ENCODE measurements at regions not wholly inside any gene's neighbourhood (a gene's known extent, or its start where the extent isn't known, plus 50 kb on each side); places are given as distances from the start of the nearest gene placed in this dataset.
"Not testable (repeated sequence)": the region's sequence is repeated elsewhere in the genome, so short reads cannot be mapped to it uniquely, and the experiment has no call there.

GRCh38 chr11:23206741-23207336 is 346.6 kb upstream of the CCDC179 start:
- H3K27ac Mint-ChIP-seq = no peak overlapping the region
- H3K36me3 Mint-ChIP-seq = peaks cover 5% of the 10 kb centered on the region
- H3K4me3 Mint-ChIP-seq = no peak overlapping the region
- no peaks in the 10 kb centered on the region for H3K27me3 Mint-ChIP-seq
- H3K4me1 Mint-ChIP-seq (ENCODE audit: low read depth in 2 of 2) = no peaks in the 10 kb centered on the region
- ATAC-seq (no peak), DNase-seq (ENCODE audit: low spot score) (no peak)
- peaks cover 4% of the 10 kb centered on the region for H3K9me3 Mint-ChIP-seq

DNA sequence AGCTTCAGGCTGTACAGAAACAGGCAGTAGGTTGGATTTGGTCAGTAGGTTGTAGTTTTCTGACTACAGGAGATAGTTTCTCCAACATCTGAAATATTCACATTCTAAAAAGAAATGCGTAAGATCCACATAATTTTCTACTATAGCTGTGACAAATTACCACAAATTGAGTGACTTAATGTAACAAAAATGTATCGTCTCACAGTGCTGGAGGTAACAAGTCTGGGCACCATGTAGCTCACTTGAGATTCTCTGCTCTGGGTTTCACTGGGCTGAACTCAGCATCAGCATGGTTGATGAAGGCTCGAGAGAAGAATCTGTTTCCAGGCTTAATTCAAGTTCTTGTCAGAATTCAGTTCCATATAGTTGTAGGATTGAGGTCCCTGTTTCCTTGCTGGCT is 350.9 kb upstream of the CCDC179 start:
- ATAC-seq (no peak), DNase-seq (ENCODE audit: low spot score) (no peak)
- H3K4me1 Mint-ChIP-seq (ENCODE audit: low read depth in 2 of 2) = no peaks in the 10 kb centered on the region
- H3K9me3 Mint-ChIP-seq = no peaks in the 10 kb centered on the region
- H3K36me3 Mint-ChIP-seq = no peaks in the 10 kb centered on the region
- H3K4me3 Mint-ChIP-seq = no peak overlapping the region
- H3K27ac Mint-ChIP-seq = no peak overlapping the region
- H3K27me3 Mint-ChIP-seq = no peaks in the 10 kb centered on the region

DNA sequence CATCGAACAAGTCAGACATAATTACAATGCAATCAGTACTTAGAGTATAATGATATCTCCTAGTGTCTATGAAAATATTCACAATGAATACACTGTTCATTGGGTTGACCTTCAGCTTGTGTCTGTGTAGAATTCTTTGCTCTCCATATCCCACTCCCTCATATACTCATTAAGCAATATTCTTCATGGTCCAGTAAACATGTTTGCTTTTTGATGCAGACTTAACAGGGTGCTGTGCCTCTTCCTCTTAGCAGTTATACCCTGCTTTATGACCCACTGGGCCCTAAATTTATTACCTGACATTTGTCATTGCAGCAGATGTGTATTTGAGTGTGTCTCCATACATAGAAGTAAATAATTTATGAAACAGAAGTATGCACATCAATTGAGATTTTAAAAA is 352.5 kb upstream of the CCDC179 start:
- ATAC-seq = no peak

GRCh38 chr11:23217072-23217471 is 356.8 kb upstream of the CCDC179 start:
- H3K9me3 Mint-ChIP-seq = no peaks in the 10 kb centered on the region
- ATAC-seq = no peak
- no peak overlapping the region for H3K27ac Mint-ChIP-seq
- no peaks in the 10 kb centered on the region for H3K27me3 Mint-ChIP-seq
- no peak overlapping the region for H3K4me3 Mint-ChIP-seq
- H3K4me1 Mint-ChIP-seq (ENCODE audit: low read depth in 2 of 2) = no peaks in the 10 kb centered on the region
- DNase-seq (ENCODE audit: low spot score) = no peak
- peaks cover 8% of the 10 kb centered on the region for H3K36me3 Mint-ChIP-seq

More for the DNA sequence above, 352.5 kb upstream of the CCDC179 start:
- H3K9me3 Mint-ChIP-seq = no peaks in the 10 kb centered on the region
- DNase-seq (ENCODE audit: low spot score) = no peak
- H3K27me3 Mint-ChIP-seq = no peaks in the 10 kb centered on the region
- H3K4me3 Mint-ChIP-seq = no peak overlapping the region
- H3K27ac Mint-ChIP-seq = no peak overlapping the region
- H3K4me1 Mint-ChIP-seq (ENCODE audit: low read depth in 2 of 2) = no peaks in the 10 kb centered on the region
- peaks cover 8% of the 10 kb centered on the region for H3K36me3 Mint-ChIP-seq

- H3K27me3 Mint-ChIP-seq; H3K9me3 Mint-ChIP-seq; DNase-seq (ENCODE audit: low spot score); H3K4me3 Mint-ChIP-seq; H3K36me3 Mint-ChIP-seq; ATAC-seq; H3K4me1 Mint-ChIP-seq (ENCODE audit: low read depth in 2 of 2); H3K27ac Mint-ChIP-seq: not testable (repeated sequence)
These were observed 359.8 kb upstream of the CCDC179 start for GRCh38 chr11:23220086-23220485.

- H3K27me3 Mint-ChIP-seq = no peaks in the 10 kb centered on the region
- ATAC-seq (no peak), DNase-seq (ENCODE audit: low spot score) (no peak)
- no peaks in the 10 kb centered on the region for H3K9me3 Mint-ChIP-seq
- no peaks in the 10 kb centered on the region for H3K4me1 Mint-ChIP-seq (ENCODE audit: low read depth in 2 of 2)
- no peak overlapping the region for H3K27ac Mint-ChIP-seq
- H3K4me3 Mint-ChIP-seq = no peak overlapping the region
- H3K36me3 Mint-ChIP-seq = peaks cover 8% of the 10 kb centered on the region
These were observed 361.1 kb upstream of the CCDC179 start for GRCh38 chr11:23221366-23221765.

- Mint-ChIP-seq H3K27ac (no peak overlapping the region), H3K4me1 (ENCODE audit: low read depth in 2 of 2) (no peaks in the 10 kb centered on the region), H3K36me3 (no peaks in the 10 kb centered on the region), H3K4me3 (no peak overlapping the region), H3K9me3 (no peaks in the 10 kb centered on the region), H3K27me3 (no peaks in the 10 kb centered on the region)
- DNase-seq (ENCODE audit: low spot score) (no peak), ATAC-seq (no peak)
These were observed 366.2 kb upstream of the CCDC179 start for GRCh38 chr11:23226331-23227077.

GRCh38 chr11:23227078-23227445 is 366.8 kb upstream of the CCDC179 start:
- DNase-seq (ENCODE audit: low spot score) = no peak
- H3K36me3 Mint-ChIP-seq = no peaks in the 10 kb centered on the region
- no peaks in the 10 kb centered on the region for H3K27me3 Mint-ChIP-seq
- H3K4me1 Mint-ChIP-seq (ENCODE audit: low read depth in 2 of 2) = no peaks in the 10 kb centered on the region
- ATAC-seq = no peak
- H3K27ac Mint-ChIP-seq = no peak overlapping the region
- H3K4me3 Mint-ChIP-seq = no peak overlapping the region
- no peaks in the 10 kb centered on the region for H3K9me3 Mint-ChIP-seq

DNA sequence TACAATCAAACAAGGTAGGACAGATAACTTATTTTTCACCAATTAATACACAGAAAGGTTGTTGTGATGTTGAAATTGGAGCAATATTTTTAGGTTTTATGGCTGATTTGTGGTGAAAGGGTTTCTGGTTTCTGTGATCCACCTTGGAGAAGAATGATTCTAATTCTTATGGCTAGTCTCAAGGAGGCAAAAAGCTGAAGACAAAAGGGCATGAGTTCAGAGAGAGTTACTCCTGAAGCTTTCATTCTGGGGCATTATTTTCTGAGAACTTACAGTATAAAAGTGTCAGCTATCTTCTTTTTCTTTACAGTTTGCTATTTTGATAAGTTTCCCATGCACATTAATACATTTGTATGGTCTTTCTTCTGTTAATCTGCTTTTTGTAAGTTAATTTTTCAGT is 372.4 kb upstream of the CCDC179 start:
- no peaks in the 10 kb centered on the region for H3K27me3 Mint-ChIP-seq
- no peak overlapping the region for H3K4me3 Mint-ChIP-seq
- no peaks in the 10 kb centered on the region for H3K36me3 Mint-ChIP-seq
- H3K27ac Mint-ChIP-seq = no peak overlapping the region
- no peaks in the 10 kb centered on the region for H3K9me3 Mint-ChIP-seq
- H3K4me1 Mint-ChIP-seq (ENCODE audit: low read depth in 2 of 2) = no peaks in the 10 kb centered on the region
- no peak for DNase-seq (ENCODE audit: low spot score)
- ATAC-seq = no peak

DNA sequence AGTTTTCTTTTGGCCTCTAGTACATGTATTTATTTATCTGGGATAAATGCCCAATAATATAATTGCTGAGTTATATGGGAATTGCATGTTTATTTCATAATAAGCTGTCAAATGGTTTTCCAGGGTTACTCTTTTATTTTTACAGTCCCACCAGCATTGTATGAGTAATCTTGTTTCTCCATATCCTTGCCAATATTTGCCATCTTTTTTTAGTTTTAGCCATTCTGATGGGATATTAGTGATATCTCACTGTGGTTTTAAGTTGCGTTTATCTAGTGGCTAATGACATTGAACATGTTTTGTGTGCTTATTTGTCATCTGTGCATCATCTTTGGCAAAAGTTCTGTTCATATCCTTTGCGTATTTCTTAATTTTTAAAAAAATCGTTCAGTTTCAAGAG is 372.8 kb upstream of the CCDC179 start:
- no peak for DNase-seq (ENCODE audit: low spot score)
- no peaks in the 10 kb centered on the region for H3K36me3 Mint-ChIP-seq
- no peaks in the 10 kb centered on the region for H3K9me3 Mint-ChIP-seq
- no peaks in the 10 kb centered on the region for H3K4me1 Mint-ChIP-seq (ENCODE audit: low read depth in 2 of 2)
- H3K4me3 Mint-ChIP-seq = no peak overlapping the region
- no peak overlapping the region for H3K27ac Mint-ChIP-seq
- ATAC-seq = no peak
- H3K27me3 Mint-ChIP-seq = no peaks in the 10 kb centered on the region

GRCh38 chr11:23236826-23237555 is 376.7 kb upstream of the CCDC179 start:
- ATAC-seq = no peak
- no peak overlapping the region for H3K4me3 Mint-ChIP-seq
- H3K27ac Mint-ChIP-seq = no peak overlapping the region
- no peak for DNase-seq (ENCODE audit: low spot score)
- H3K9me3 Mint-ChIP-seq = no peaks in the 10 kb centered on the region
- H3K4me1 Mint-ChIP-seq (ENCODE audit: low read depth in 2 of 2) = no peaks in the 10 kb centered on the region
- H3K27me3 Mint-ChIP-seq = no peaks in the 10 kb centered on the region
- H3K36me3 Mint-ChIP-seq = no peaks in the 10 kb centered on the region

DNA sequence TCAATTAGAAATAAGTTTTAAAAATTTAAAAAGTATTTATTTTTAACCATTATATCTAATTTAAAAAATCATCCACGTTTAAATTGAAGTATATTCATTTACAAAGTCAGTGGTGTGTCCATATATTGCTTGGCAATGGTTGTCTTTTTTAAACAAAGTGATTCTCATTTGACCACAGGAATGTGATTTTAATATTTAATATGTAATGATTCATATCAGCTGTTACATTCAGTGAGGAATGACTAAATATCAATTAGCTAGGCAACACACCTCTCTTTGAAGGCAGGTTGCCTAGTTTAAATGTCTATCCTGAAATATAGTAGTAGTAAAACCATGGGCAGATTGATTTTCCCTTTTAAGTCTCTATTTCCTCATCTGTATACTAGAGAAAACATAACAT is 392.2 kb upstream of the CCDC179 start:
- no peak for ATAC-seq
- H3K27ac Mint-ChIP-seq = no peak overlapping the region

DNA sequence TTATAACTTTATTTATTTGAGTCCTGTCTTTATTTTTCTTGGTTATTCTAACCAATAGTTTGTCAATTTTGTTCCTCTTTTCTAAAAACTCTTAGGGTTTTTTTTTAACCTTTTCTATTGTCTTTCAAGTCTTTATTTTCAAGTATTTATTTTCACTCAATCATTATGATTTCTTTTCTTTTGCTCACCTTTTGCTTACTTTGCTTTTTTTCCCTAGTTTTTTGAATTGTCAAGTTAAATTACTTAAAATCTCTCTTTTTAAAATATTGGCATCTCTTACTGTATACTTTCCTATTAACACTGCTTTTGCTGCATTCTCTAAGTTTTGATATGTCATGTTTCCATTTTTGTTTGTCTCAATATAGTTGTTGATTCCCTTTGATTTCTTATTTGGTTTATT is 396.8 kb upstream of the CCDC179 start:
- Mint-ChIP-seq H3K9me3 (no peaks in the 10 kb centered on the region), H3K27ac (no peak overlapping the region), H3K4me3 (no peak overlapping the region), H3K4me1 (ENCODE audit: low read depth in 2 of 2) (no peaks in the 10 kb centered on the region), H3K27me3 (no peaks in the 10 kb centered on the region), H3K36me3 (no peaks in the 10 kb centered on the region)
- ATAC-seq = no peak
- no peak for DNase-seq (ENCODE audit: low spot score)

More for the DNA sequence above, 392.2 kb upstream of the CCDC179 start:
- H3K4me3 Mint-ChIP-seq = no peak overlapping the region
- H3K27me3 Mint-ChIP-seq = peaks cover 0 to 3% of the 10 kb centered on the region in 2 donors
- H3K36me3 Mint-ChIP-seq = no peaks in the 10 kb centered on the region
- H3K9me3 Mint-ChIP-seq = no peaks in the 10 kb centered on the region
- DNase-seq (ENCODE audit: low spot score) = no peak
- no peaks in the 10 kb centered on the region for H3K4me1 Mint-ChIP-seq (ENCODE audit: low read depth in 2 of 2)

- no peak overlapping the region for H3K4me3 Mint-ChIP-seq
- H3K4me1 Mint-ChIP-seq (ENCODE audit: low read depth in 2 of 2) = no peaks in the 10 kb centered on the region
- no peaks in the 10 kb centered on the region for H3K9me3 Mint-ChIP-seq
- DNase-seq (ENCODE audit: low spot score) (no peak), ATAC-seq (no peak)
- H3K27ac Mint-ChIP-seq = no peak overlapping the region
- H3K27me3 Mint-ChIP-seq = no peaks in the 10 kb centered on the region
- H3K36me3 Mint-ChIP-seq = no peaks in the 10 kb centered on the region
These were observed 397.3 kb upstream of the CCDC179 start for GRCh38 chr11:23257556-23257955.
